D721Med (cell line): ENCODE measurements at regions not wholly inside any gene's neighbourhood (a gene's known extent, or its start where the extent isn't known, plus 50 kb on each side); places are given as distances from the start of the nearest gene placed in this dataset.

Source experiments
- DNase-seq: peaks from one replicate; pipeline ENCODE4 v3.0.0; 2011; ENCODE audit warnings: low spot score; ENCODE audit not compliant: insufficient read length
- FAIRE-seq: peaks from 2 replicates; lab custom pipeline; 2011; peaks lifted over from hg19 to GRCh38; lab: Jason Lieb, UNC
- CTCF ChIP-seq: IDR thresholded peaks from 2 replicates; pipeline ENCODE4 v1.5.1; 2012; ENCODE audit warnings: mild to moderate bottlenecking, control low read depth; ENCODE audit not compliant: insufficient read depth; ENCODE audit errors: missing control alignments

- no peak for FAIRE-seq
- no peak for DNase-seq
- TF ChIP-seq CTCF: no peak
Measured at GRCh38 chr9:134971196-134971595, 53.5 kb upstream of the FCN1 start.

DNA sequence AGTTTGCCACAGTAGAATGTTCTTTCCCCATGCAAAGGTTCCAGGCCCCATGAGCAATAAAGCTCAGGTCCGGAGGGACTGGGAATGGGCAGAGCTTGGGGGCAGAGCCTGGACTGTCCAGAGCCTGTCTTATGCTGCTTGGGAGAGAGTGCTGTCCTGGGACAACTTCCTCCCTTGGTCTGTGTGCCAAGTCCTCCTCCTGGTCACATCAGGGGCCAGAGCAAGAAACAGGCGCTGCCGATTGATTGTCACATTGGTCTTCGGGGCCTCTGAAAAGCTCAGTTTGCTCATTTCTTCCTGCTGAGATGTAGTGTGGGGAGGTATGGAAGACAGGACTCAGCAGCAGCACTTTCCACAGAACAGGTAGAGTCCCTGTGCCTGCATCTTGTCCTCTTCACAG lies 54.0 kb upstream of the FCN1 start:
- DNase-seq: no peak
- no peak for FAIRE-seq
- TF ChIP-seq CTCF: no peak

DNA sequence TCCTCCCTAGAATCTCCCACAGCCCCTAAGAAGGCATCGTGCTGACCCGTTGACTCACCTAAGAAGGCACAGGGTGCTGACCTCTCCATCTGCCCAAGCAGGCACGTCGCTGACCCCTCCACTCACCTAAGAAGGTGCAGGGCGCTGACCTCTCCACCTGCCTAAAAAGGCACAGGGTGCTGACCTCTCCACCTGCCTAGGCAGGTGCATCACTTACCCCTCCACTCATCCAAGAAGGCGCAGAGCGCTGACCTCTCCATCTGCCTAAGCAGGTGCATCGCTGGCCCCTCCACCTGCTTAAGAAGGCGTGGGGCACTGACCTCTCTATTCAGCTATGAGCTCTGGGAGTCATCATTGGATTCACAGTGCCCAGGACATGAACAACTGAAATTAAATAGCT lies 54.4 kb upstream of the FCN1 start:
- no peak for TF ChIP-seq CTCF
- FAIRE-seq (no peak), DNase-seq (no peak)

DNA sequence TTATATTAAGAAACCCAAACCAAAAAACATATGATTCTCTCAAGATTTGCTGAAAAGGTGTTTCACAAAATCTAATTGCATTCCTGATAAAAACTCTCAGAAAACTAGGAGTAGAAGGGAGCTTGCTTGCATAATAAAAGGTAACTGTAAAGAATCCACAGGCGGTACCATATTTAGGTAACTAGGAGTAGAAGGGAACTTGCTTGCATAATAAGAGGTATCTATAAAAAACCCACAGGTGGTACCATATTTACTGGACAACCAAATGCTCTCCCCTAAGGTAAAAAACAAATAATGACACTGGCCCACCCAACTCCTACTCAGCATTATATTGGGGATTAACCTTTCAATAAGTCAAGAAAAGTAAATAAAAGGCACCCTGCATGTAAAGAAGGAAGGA lies 57.5 kb upstream of the FCN1 start:
- no peak for FAIRE-seq

GRCh38 chr9:134976403-134976802 lies 58.7 kb upstream of the FCN1 start:
- TF ChIP-seq CTCF: no peak
- FAIRE-seq: no peak

More for the DNA sequence above, 57.5 kb upstream of the FCN1 start:
- TF ChIP-seq CTCF: no peak
- DNase-seq: no peak

GRCh38 chr9:134978272-134978671 lies 60.6 kb upstream of the FCN1 start:
- no peak for FAIRE-seq
- no peak for DNase-seq
- no peak for TF ChIP-seq CTCF

More at GRCh38 chr9:134976403-134976802, 58.7 kb upstream of the FCN1 start:
- no peak for DNase-seq

GRCh38 chr9:134980516-134980915 lies 62.8 kb upstream of the FCN1 start:
- no peak for TF ChIP-seq CTCF
- FAIRE-seq (no peak), DNase-seq (no peak)
